WI38 (cell line): ENCODE measurements at regions not wholly inside any gene's neighbourhood (a gene's known extent, or its start where the extent isn't known, plus 50 kb on each side); places are given as distances from the start of the nearest gene placed in this dataset.

Source experiments
- H3K4me3 ChIP-seq: 2 replicates; pipeline ENCODE4 v1.5.1; 2011; ENCODE audit warnings: low read depth, mild to moderate bottlenecking, control low read depth, low read length
- CTCF ChIP-seq: IDR thresholded peaks from 2 replicates; pipeline ENCODE4 v1.5.1; 2012; ENCODE audit warnings: low read depth, mild to moderate bottlenecking, control low read depth, low read length

- TF ChIP-seq CTCF: no peak
- H3K4me3 ChIP-seq: no peak overlapping the region
Measured at GRCh38 chr6:131451321-131452144, 121.5 kb upstream of the ARG1 start.

GRCh38 chr6:131453803-131454202, 119.2 kb upstream of the ARG1 start:
- no peak overlapping the region for H3K4me3 ChIP-seq
- no peak for TF ChIP-seq CTCF

- no peak for TF ChIP-seq CTCF
- H3K4me3 ChIP-seq: no peak overlapping the region
Measured at GRCh38 chr6:131456565-131456964, 116.5 kb upstream of the ARG1 start.

GRCh38 chr6:131459005-131459404, 114.0 kb upstream of the ARG1 start:
- TF ChIP-seq CTCF: no peak
- no peak overlapping the region for H3K4me3 ChIP-seq

GRCh38 chr6:131460614-131461000, 112.4 kb upstream of the ARG1 start:
- H3K4me3 ChIP-seq: no peak overlapping the region
- TF ChIP-seq CTCF: no peak

- TF ChIP-seq CTCF: no peak
- H3K4me3 ChIP-seq: no peak overlapping the region
Measured at GRCh38 chr6:131469130-131469529, 103.9 kb upstream of the ARG1 start.

GRCh38 chr6:131470534-131470933, 102.5 kb upstream of the ARG1 start:
- no peak overlapping the region for H3K4me3 ChIP-seq
- TF ChIP-seq CTCF: no peak
